SK-N-SH (cell line): ENCODE measurements at regions not wholly inside any gene's neighbourhood (a gene's known extent, or its start where the extent isn't known, plus 50 kb on each side); places are given as distances from the start of the nearest gene placed in this dataset.

Experiments
- CTCF ChIA-PET: fragments of 300-600, 350-600 bp; formaldehyde crosslinking; extraction: SDS; loops from one replicate; lab custom pipeline; 2021; lab: Yijun Ruan, JAX
- POLR2A ChIA-PET: fragments of 350-600 bp; sonication (Branson Sonifier 250); formaldehyde crosslinking; extraction: SDS; loops from one replicate; lab custom pipeline; 2020; ENCODE audit warnings: antibody characterized with exemption, inconsistent platforms; lab: Yijun Ruan, JAX
- DNase-seq: peaks from one replicate; pipeline ENCODE4 v3.0.0; 2012
- H2AFZ ChIP-seq: fragments of 200-600 bp; sonication (generic); 2 replicates; pipeline ENCODE4 v1.8.1; 2016; ENCODE audit warnings: antibody characterized with exemption, mild to moderate bottlenecking, low read depth
- H3F3A ChIP-seq: fragments of 200-600 bp; sonication (generic); replicated peaks from 2 replicates; pipeline ENCODE3; 2016; ENCODE audit warnings: antibody characterized with exemption, mild to moderate bottlenecking; ENCODE audit not compliant: insufficient read depth
- H3K27ac ChIP-seq, 2 experiments: fragments of 200-500 bp in 1 of 2; fragments of 200-600 bp in 1 of 2; sonication (Bioruptor generic) in 1 of 2; sonication (generic), shearing (Covaris generic) in 1 of 2; 2 replicates each; pipeline versions ENCODE4 v1.5.1 to v1.6.1; 2014 to 2016; ENCODE audit warnings: low read depth in 2 of 2, inconsistent platforms in 1 of 2, low read length in 1 of 2, mild to moderate bottlenecking in 1 of 2, mixed read lengths in 1 of 2
- H3K27me3 ChIP-seq: fragments of 200-600 bp; sonication (generic), shearing (Covaris generic); 2 replicates; pipeline ENCODE4 v1.6.1; 2016; ENCODE audit warnings: mixed run types; ENCODE audit not compliant: insufficient read depth
- H3K36me3 ChIP-seq, 2 experiments: fragments of 200-500 bp in 1 of 2; fragments of 200-600 bp in 1 of 2; sonication (Bioruptor generic) in 1 of 2; sonication (generic) in 1 of 2; replicated peaks in 1 of 2; 2 replicates each; pipeline versions ENCODE3 to v1.5.1; 2014 to 2016; ENCODE audit warnings: low read length in 1 of 2, mild to moderate bottlenecking in 1 of 2; ENCODE audit not compliant: insufficient read depth in 2 of 2, control insufficient read depth in 1 of 2
- H3K4me1 ChIP-seq, 2 experiments: fragments of 200-500 bp in 1 of 2; fragments of 200-600 bp in 1 of 2; sonication (Bioruptor generic) in 1 of 2; sonication (generic), shearing (Covaris generic) in 1 of 2; 2 replicates each; pipeline versions ENCODE4 v1.5.1 to v1.6.1; 2014 to 2016; ENCODE audit warnings: low read depth in 1 of 2, low read length in 1 of 2, mixed run types in 1 of 2; ENCODE audit not compliant: insufficient read depth in 2 of 2, control insufficient read depth in 1 of 2
- H3K4me2 ChIP-seq: fragments of 200-600 bp; sonication (generic), shearing (Covaris generic); 2 replicates; pipeline ENCODE4 v1.6.1; 2017; ENCODE audit warnings: mixed run types
- H3K4me3 ChIP-seq, 2 experiments: fragments of 200-500 bp in 1 of 2; fragments of 200-600 bp in 1 of 2; sonication (Bioruptor generic) in 1 of 2; sonication (generic), shearing (Covaris generic) in 1 of 2; 2 replicates each; pipeline versions ENCODE4 v1.5.1 to v1.8.1; 2014 to 2016; ENCODE audit warnings: low read depth in 2 of 2, inconsistent platforms in 1 of 2, low read length in 1 of 2, mild to moderate bottlenecking in 1 of 2, mixed read lengths in 1 of 2, moderate library complexity in 1 of 2
- H3K79me2 ChIP-seq: fragments of 200-600 bp; sonication (generic); 2 replicates; pipeline ENCODE4 v1.8.1; 2017; ENCODE audit warnings: mild to moderate bottlenecking; ENCODE audit not compliant: insufficient read depth
- H3K9ac ChIP-seq: fragments of 200-600 bp; sonication (generic); 2 replicates; pipeline ENCODE4 v1.6.1; 2017; ENCODE audit warnings: mixed run types
- H3K9me2 ChIP-seq: fragments of 200-600 bp; sonication (generic); 2 replicates; pipeline ENCODE4 v1.6.1; 2017; ENCODE audit warnings: mixed run types
- H3K9me3 ChIP-seq: fragments of 200-600 bp; sonication (generic); 2 replicates; pipeline ENCODE4 v1.6.1; 2017; ENCODE audit warnings: mixed run types, mild to moderate bottlenecking, moderate library complexity
- H4K20me1 ChIP-seq: fragments of 200-600 bp; sonication (generic); 2 replicates; pipeline ENCODE4 v1.6.1; 2017; ENCODE audit warnings: mild to moderate bottlenecking, mixed run types; ENCODE audit not compliant: insufficient read depth
- CHD2 ChIP-seq: fragments of 150-350 bp; IDR thresholded peaks from 2 replicates; pipeline ENCODE4 v1.6.1; 2018; ENCODE audit warnings: low read length; ENCODE audit not compliant: partially characterized antibody
- GATA2 ChIP-seq: sonication (generic); formaldehyde crosslinking; IDR thresholded peaks from 2 replicates; pipeline ENCODE4 v1.5.0; 2020; ENCODE audit warnings: mild to moderate bottlenecking, missing genetic modification reagents
- MEF2A ChIP-seq: IDR thresholded peaks from 2 replicates; pipeline ENCODE4 v1.4.0; 2012; ENCODE audit warnings: low read depth, borderline replicate concordance
- RCOR1 ChIP-seq: fragments of 150-350 bp; IDR thresholded peaks from 2 replicates; pipeline ENCODE4 v1.6.1; 2017; ENCODE audit warnings: antibody characterized with exemption, low read length
- REST ChIP-seq: IDR thresholded peaks from 2 replicates; pipeline ENCODE4 v1.6.1; 2012; ENCODE audit warnings: mild to moderate bottlenecking, low read depth, low read length, moderate library complexity
- RFX5 ChIP-seq: IDR thresholded peaks from 2 replicates; pipeline ENCODE4 v1.6.1; 2012; ENCODE audit warnings: mild to moderate bottlenecking, improper control_type of control experiment, low read length
- TAF1 ChIP-seq: IDR thresholded peaks from 2 replicates; pipeline ENCODE4 v1.6.1; 2012; ENCODE audit warnings: low read depth, mild to moderate bottlenecking, low read length, moderate library complexity, borderline replicate concordance
- ZBTB33 ChIP-seq: IDR thresholded peaks from 2 replicates; pipeline ENCODE4 v1.4.0; 2012; ENCODE audit warnings: low read depth, borderline replicate concordance
- WGBS: methylation state at CpG from one replicate; pipeline ENCODE4 v1.1.6; 2017; ENCODE audit warnings: low lambda C conversion rate; 5-methylcytosine and 5-hydroxymethylcytosine counted together

- no peaks in the 10 kb centered on the region for H3K9me2 ChIP-seq
- ChIA-PET POLR2A (no interaction called here), CTCF (no interaction called here)
- no peaks in the 10 kb centered on the region for H3F3A ChIP-seq
- H3K4me1 ChIP-seq = no peaks in the 10 kb centered on the region
- no peak overlapping the region for H3K27ac ChIP-seq
- no peak overlapping the region for H2AFZ ChIP-seq
- TF ChIP-seq MEF2A = no peak
- no peaks in the 10 kb centered on the region for H4K20me1 ChIP-seq
- no peak overlapping the region for H3K4me3 ChIP-seq
- no peaks in the 10 kb centered on the region for H3K27me3 ChIP-seq
- no peaks in the 10 kb centered on the region for H3K79me2 ChIP-seq
- DNase-seq = no peak
- no peak overlapping the region for H3K4me2 ChIP-seq
- H3K9me3 ChIP-seq = no peaks in the 10 kb centered on the region
- H3K9ac ChIP-seq = no peak overlapping the region
- no peaks in the 10 kb centered on the region for H3K36me3 ChIP-seq
- 0% methylated on average over 1 of the region's 1 CpG for WGBS
Observed at GRCh38 chr9:107070586-107070985, 207.6 kb downstream of the ZNF462 start.

GRCh38 chr9:107078061-107078460 is 205.0 kb upstream of the RAD23B start:
- 9% methylated on average over 1 of the region's 1 CpG for WGBS
- no peak overlapping the region for H3K4me3 ChIP-seq
- no peak overlapping the region for H3K27ac ChIP-seq
- H3K79me2 ChIP-seq = no peaks in the 10 kb centered on the region
- no peaks in the 10 kb centered on the region for H3K4me1 ChIP-seq
- H3K4me2 ChIP-seq = no peak overlapping the region
- H3K27me3 ChIP-seq = no peaks in the 10 kb centered on the region
- H4K20me1 ChIP-seq = no peaks in the 10 kb centered on the region
- POLR2A ChIA-PET = no interaction called here
- H3K9ac ChIP-seq = no peak overlapping the region
- H2AFZ ChIP-seq = no peak overlapping the region
- H3K36me3 ChIP-seq = no peaks in the 10 kb centered on the region
- TF ChIP-seq GATA2 (CRISPR knock-in tag) (no peak), RCOR1 (no peak), REST (no peak), RFX5 (no peak), TAF1 (no peak), CHD2 (no peak), ZBTB33 (no peak)
- no peaks in the 10 kb centered on the region for H3K9me3 ChIP-seq
- CTCF ChIA-PET = interaction anchor here (0.8 kb wide), 1 partner anchor 13 kb away, joined by 3 read pairs; no protein-coding TSS in a partner anchor
- no peaks in the 10 kb centered on the region for H3F3A ChIP-seq
- no peaks in the 10 kb centered on the region for H3K9me2 ChIP-seq
- no peak for DNase-seq
